AG04450 (cell line): ENCODE measurements at regions not wholly inside any gene's neighbourhood (a gene's known extent, or its start where the extent isn't known, plus 50 kb on each side); places are given as distances from the start of the nearest gene placed in this dataset.

Source experiments
- CTCF ChIA-PET: fragments of 300-600, 350-600 bp; formaldehyde crosslinking; extraction: SDS; loops from one replicate; lab custom pipeline; 2022; ENCODE audit warnings: antibody characterized with exemption, inconsistent platforms; lab: Charles Lee
- POLR2A ChIA-PET: fragments of 350-600 bp; formaldehyde crosslinking; extraction: SDS; loops from one replicate; lab custom pipeline; 2021; ENCODE audit warnings: antibody characterized with exemption, inconsistent platforms; lab: Yijun Ruan, JAX
- DNase-seq: peaks from one replicate; pipeline ENCODE4 v3.0.0-alpha.2; 2011; ENCODE audit warnings: low read depth, low spot score
- H3K27ac ChIP-seq: one replicate; pipeline ENCODE4 v1.5.1; 2012; ENCODE audit warnings: low read depth, low read length, control low read depth
- H3K27me3 ChIP-seq: one replicate; pipeline ENCODE4 v1.6.0; 2012; ENCODE audit warnings: low read length; ENCODE audit not compliant: control insufficient read depth, insufficient read depth
- H3K4me3 ChIP-seq: 2 replicates; pipeline ENCODE4 v1.5.1; 2011; ENCODE audit warnings: mild to moderate bottlenecking, low read depth, low read length, control low read depth
- H3K9me3 ChIP-seq: 2 replicates; pipeline ENCODE4 v1.5.1; 2012; ENCODE audit warnings: low read length; ENCODE audit not compliant: control insufficient read depth, insufficient read depth
- TF ChIP-seq, protein P1 (sequence below): IDR thresholded peaks from 2 replicates; pipeline ENCODE4 v1.5.1; 2011; ENCODE audit warnings: low read depth, low read length, control low read depth, inconsistent platforms

GRCh38 chr5:125162714-125163113 lies 416.3 kb upstream of the ZNF608 start:
- no peaks in the 10 kb centered on the region for H3K27me3 ChIP-seq
- DNase-seq, result no peak
- no peak overlapping the region for H3K27ac ChIP-seq
- ChIA-PET CTCF (no interaction called here), POLR2A (no interaction called here)
- TF ChIP-seq, protein P1, sequence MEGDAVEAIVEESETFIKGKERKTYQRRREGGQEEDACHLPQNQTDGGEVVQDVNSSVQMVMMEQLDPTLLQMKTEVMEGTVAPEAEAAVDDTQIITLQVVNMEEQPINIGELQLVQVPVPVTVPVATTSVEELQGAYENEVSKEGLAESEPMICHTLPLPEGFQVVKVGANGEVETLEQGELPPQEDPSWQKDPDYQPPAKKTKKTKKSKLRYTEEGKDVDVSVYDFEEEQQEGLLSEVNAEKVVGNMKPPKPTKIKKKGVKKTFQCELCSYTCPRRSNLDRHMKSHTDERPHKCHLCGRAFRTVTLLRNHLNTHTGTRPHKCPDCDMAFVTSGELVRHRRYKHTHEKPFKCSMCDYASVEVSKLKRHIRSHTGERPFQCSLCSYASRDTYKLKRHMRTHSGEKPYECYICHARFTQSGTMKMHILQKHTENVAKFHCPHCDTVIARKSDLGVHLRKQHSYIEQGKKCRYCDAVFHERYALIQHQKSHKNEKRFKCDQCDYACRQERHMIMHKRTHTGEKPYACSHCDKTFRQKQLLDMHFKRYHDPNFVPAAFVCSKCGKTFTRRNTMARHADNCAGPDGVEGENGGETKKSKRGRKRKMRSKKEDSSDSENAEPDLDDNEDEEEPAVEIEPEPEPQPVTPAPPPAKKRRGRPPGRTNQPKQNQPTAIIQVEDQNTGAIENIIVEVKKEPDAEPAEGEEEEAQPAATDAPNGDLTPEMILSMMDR, result no peak
- no peak overlapping the region for H3K4me3 ChIP-seq
- no peaks in the 10 kb centered on the region for H3K9me3 ChIP-seq

DNA sequence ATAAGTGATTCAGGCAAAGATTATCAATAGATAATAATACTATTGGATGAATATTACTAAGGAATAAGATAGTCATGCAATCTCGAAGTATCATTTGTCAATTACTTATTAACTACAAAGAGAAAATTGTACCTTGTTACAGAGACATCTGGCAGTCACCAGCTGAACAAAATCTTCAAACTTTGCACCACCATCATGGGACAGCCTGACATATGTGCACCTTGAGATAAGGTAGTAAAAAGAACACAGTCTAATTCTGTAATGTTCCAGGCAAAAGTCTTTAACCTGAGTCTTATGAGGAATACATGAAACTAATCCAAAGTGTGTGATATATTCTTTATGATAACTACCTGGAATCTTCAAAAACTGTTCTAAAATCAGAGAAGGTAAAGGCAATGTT lies 423.0 kb upstream of the ZNF608 start:
- Histone ChIP-seq H3K4me3 (no peak overlapping the region), H3K27me3 (no peaks in the 10 kb centered on the region), H3K9me3 (no peaks in the 10 kb centered on the region), H3K27ac (no peak overlapping the region)
- POLR2A ChIA-PET, result no interaction called here
- CTCF ChIA-PET, result no interaction called here
- TF ChIP-seq, protein P1, result no peak
- no peak for DNase-seq

DNA sequence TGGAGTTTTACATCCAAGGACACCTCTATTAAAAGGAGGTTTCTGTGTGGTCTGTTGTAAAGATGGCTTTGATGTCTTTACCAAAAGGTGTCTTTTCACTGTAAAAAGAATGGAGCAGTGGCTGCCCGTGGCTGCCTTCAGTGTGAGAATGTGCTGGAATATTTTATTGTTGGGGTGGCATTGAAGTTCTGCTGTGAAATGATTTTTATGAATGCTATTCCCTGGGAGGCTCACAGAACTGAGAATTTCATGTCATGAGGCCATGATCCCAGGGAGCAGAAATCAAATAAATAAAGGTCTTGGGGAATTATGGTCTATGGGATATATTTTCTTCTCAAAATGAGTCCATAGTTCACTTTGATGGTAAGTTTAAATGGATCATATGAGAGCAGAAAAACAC lies 425.2 kb upstream of the ZNF608 start:
- Histone ChIP-seq H3K27me3 (no peaks in the 10 kb centered on the region), H3K4me3 (no peak overlapping the region), H3K9me3 (no peaks in the 10 kb centered on the region), H3K27ac (no peak overlapping the region)
- TF ChIP-seq, protein P1, result no peak
- CTCF ChIA-PET, result no interaction called here
- DNase-seq, result no peak
- POLR2A ChIA-PET, result no interaction called here

DNA sequence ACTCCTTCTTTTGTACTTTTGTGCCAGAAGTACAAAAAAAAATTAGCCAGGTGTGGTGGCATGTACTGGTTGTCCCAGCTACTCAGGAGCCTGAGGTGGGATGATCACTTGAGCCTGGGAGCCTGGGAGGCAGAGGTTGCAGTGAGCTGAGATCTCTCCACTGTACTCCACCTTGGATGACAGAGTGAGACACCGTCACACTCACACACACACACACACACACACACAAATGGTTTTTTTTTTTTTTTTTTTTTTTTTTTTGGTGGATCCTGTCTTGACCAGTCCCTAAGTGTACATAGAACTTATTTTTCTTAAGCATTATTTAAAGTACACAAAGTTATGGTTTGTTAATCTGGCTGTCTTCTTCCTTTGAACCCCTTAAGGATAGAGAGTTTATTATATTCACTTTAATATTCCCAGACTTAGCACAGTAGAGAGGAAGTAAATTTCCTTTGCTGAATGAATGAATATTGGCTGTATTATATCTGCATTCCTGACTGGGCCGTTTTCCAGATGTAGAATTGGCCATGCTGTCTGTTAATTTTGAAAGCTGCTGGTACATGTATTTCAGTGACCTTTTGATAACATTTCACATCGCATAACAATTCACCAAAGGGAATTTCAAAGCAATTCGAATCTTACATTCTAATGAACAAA lies 429.0 kb upstream of the ZNF608 start:
- ChIA-PET CTCF (no interaction called here), POLR2A (no interaction called here)
- no peaks in the 10 kb centered on the region for H3K27me3 ChIP-seq
- H3K9me3 ChIP-seq, result no peaks in the 10 kb centered on the region
- no peak overlapping the region for H3K27ac ChIP-seq
- TF ChIP-seq, protein P1, result no peak
- H3K4me3 ChIP-seq, result no peak overlapping the region
- no peak for DNase-seq

- Histone ChIP-seq H3K9me3 (no peaks in the 10 kb centered on the region), H3K27me3 (no peaks in the 10 kb centered on the region), H3K27ac (no peak overlapping the region), H3K4me3 (no peak overlapping the region)
- DNase-seq, result no peak
- ChIA-PET CTCF (no interaction called here), POLR2A (no interaction called here)
- TF ChIP-seq, protein P1, result no peak
Measured at GRCh38 chr5:125176005-125176390, 429.6 kb upstream of the ZNF608 start.
